Body of pancreas (tissue), 4 donors: ENCODE measurements at regions not wholly inside any gene's neighbourhood (a gene's known extent, or its start where the extent isn't known, plus 50 kb on each side); places are given as distances from the start of the nearest gene placed in this dataset.

Experiments used
- ATAC-seq: fragments of 150-250 bp; one replicate; pipeline ENCODE4 v1.9.1; 2016
- DNase-seq, 4 donors: peaks; one replicate each; pipeline ENCODE4 v3.0.0-alpha.2; 2019
- H3K27ac ChIP-seq, 4 donors: fragments of 200-600 bp; sonication (generic); 1 replicate in 3 of 4; 2 replicates in 1 of 4; pipeline versions ENCODE4 v1.5.1 to v1.6.1; 2016 to 2019; ENCODE audit warnings: mild to moderate bottlenecking in 1 of 4, mixed read lengths in 1 of 4, moderate library complexity in 1 of 4
- H3K27me3 ChIP-seq, 2 donors: fragments of 200-600 bp; sonication (generic); one replicate each; pipeline ENCODE4 v1.6.0; 2016; ENCODE audit warnings: mild to moderate bottlenecking in 1 of 2
- H3K36me3 ChIP-seq, 2 donors: fragments of 200-600 bp; sonication (generic); replicated peaks in 1 of 2; 2 replicates each; pipeline ENCODE4 v1.5.1; 2016; ENCODE audit warnings: low read depth in 2 of 2; ENCODE audit not compliant: insufficient read depth in 1 of 2
- H3K4me1 ChIP-seq: fragments of 200-600 bp; sonication (generic); one replicate; pipeline ENCODE4 v1.6.0; 2016
- H3K4me3 ChIP-seq, 2 donors: fragments of 200-600 bp; sonication (generic); 1 replicate in 1 of 2; 2 replicates in 1 of 2; pipeline ENCODE4 v1.5.1; 2016 to 2019
- H3K9me3 ChIP-seq, 3 donors: fragments of 200-600 bp; sonication (generic); 1 replicate in 2 of 3; 2 replicates in 1 of 3; pipeline ENCODE4 v1.5.1; 2016
- POLR2A ChIP-seq, 3 donors: fragments of 450-650 bp; IDR thresholded peaks; one replicate each; pipeline ENCODE4 v1.6.1; 2016; ENCODE audit warnings: antibody characterized with exemption in 3 of 3, mild to moderate bottlenecking in 2 of 3
- WGBS, 2 donors: methylation state at CpG; one replicate each; pipeline ENCODE4 v1.1.5; 2017; 5-methylcytosine and 5-hydroxymethylcytosine counted together
- intact Hi-C: fragments of 100-400 bp; cut with DNase I; formaldehyde crosslinking; loops from one replicate; pipeline ENCODE4 v1.15.1; 2023
- TF ChIP-seq, protein P1 (sequence below), 7 experiments: fragments of 450-650 bp in 4 of 7; fragments of 200-600 bp in 3 of 7; sonication (generic) in 3 of 7; IDR thresholded peaks; one replicate each; pipeline ENCODE4 v1.5.1; 2016 to 2019; ENCODE audit warnings: antibody characterized with exemption in 7 of 7

GRCh38 chr2:193270816-193271215, 1076.1 kb upstream of the TMEFF2 start:
- no peak for TF ChIP-seq POLR2A (IDR thresholded peaks at IDR 0.05)
- TF ChIP-seq, protein P1, sequence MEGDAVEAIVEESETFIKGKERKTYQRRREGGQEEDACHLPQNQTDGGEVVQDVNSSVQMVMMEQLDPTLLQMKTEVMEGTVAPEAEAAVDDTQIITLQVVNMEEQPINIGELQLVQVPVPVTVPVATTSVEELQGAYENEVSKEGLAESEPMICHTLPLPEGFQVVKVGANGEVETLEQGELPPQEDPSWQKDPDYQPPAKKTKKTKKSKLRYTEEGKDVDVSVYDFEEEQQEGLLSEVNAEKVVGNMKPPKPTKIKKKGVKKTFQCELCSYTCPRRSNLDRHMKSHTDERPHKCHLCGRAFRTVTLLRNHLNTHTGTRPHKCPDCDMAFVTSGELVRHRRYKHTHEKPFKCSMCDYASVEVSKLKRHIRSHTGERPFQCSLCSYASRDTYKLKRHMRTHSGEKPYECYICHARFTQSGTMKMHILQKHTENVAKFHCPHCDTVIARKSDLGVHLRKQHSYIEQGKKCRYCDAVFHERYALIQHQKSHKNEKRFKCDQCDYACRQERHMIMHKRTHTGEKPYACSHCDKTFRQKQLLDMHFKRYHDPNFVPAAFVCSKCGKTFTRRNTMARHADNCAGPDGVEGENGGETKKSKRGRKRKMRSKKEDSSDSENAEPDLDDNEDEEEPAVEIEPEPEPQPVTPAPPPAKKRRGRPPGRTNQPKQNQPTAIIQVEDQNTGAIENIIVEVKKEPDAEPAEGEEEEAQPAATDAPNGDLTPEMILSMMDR (IDR thresholded peaks at IDR 0.05), result no peak
- no peaks in the 10 kb centered on the region for H3K9me3 ChIP-seq
- intact Hi-C loops, result no loop called here
- H3K27ac ChIP-seq, result no peak overlapping the region
- no peak overlapping the region for H3K4me3 ChIP-seq
- no peaks in the 10 kb centered on the region for H3K4me1 ChIP-seq
- H3K36me3 ChIP-seq, result no peaks in the 10 kb centered on the region
- H3K27me3 ChIP-seq, result no peaks in the 10 kb centered on the region
- no peak for ATAC-seq
- DNase-seq, result no peak

DNA sequence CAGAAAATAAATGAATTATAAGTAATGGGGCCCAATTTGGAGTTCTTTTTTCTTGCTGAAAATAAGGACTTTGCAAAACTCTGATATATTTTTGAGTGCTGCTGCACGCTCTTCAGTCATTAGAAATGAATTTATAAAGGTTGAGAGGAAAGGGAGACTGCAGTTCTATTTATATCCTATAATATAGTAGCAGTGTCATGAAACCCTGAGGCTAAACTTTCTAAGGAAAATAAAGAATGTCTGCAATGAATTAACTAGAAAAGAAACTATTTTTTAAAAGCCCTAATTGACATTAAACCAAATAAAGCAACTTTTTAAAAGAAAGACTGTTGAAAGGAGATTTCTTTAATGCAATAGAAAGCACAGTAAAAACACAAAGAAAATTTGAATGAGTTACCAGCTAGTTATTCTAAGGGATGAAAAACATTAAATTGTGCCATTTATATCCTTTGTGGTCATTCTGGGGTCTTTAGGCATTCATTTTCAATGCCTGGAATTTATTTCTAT, 1072.8 kb upstream of the TMEFF2 start:
- intact Hi-C loops, result no loop called here
- DNase-seq (no peak), ATAC-seq (no peak)
- no peaks in the 10 kb centered on the region for H3K27me3 ChIP-seq
- no peaks in the 10 kb centered on the region for H3K36me3 ChIP-seq
- H3K27ac ChIP-seq, result no peak overlapping the region
- 58 to 75% methylated on average over 1 of the region's 1 CpG for WGBS, 2 donors
- TF ChIP-seq, protein P1 (IDR thresholded peaks at IDR 0.05), result no peak
- TF ChIP-seq POLR2A (IDR thresholded peaks at IDR 0.05), result no peak
- no peak overlapping the region for H3K4me3 ChIP-seq
- H3K9me3 ChIP-seq, result no peaks in the 10 kb centered on the region
- no peaks in the 10 kb centered on the region for H3K4me1 ChIP-seq

- Histone ChIP-seq H3K27me3 (no peaks in the 10 kb centered on the region), H3K9me3 (no peaks in the 10 kb centered on the region), H3K4me1 (no peaks in the 10 kb centered on the region), H3K36me3 (no peaks in the 10 kb centered on the region), H3K27ac (no peak overlapping the region), H3K4me3 (no peak overlapping the region)
- TF ChIP-seq, protein P1 (IDR thresholded peaks at IDR 0.05), result no peak
- TF ChIP-seq POLR2A (IDR thresholded peaks at IDR 0.05), result no peak
- intact Hi-C loops, result no loop called here
- no peak for ATAC-seq
- DNase-seq, result no peak
These were observed 1058.3 kb upstream of the TMEFF2 start for GRCh38 chr2:193253014-193253530.

DNA sequence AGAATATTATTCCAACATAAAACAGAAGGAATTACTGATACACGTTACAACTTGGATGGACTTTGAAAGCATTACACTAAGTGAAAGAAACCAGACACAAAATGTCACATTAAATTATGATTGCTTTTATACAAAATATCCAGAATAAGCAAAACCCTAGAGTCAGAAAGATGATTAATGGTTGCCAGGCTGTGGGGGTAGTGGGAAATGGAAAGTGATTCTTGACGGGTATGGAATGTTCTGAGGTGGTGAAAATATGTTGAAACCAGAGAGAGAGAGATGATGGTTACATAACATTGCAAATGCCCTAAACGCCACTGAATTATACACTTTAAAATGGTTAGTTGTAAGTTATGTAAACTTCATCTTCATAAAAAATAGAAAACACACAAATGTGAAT, 1057.2 kb upstream of the TMEFF2 start:
- 38 to 51% methylated on average over 3 of the region's 3 CpGs for WGBS, 2 donors

GRCh38 chr2:193250389-193250788, 1055.7 kb upstream of the TMEFF2 start:
- H3K27me3 ChIP-seq, result no peaks in the 10 kb centered on the region
- no peak for DNase-seq

More for the DNA sequence above, 1057.2 kb upstream of the TMEFF2 start:
- Histone ChIP-seq H3K4me3 (no peak overlapping the region), H3K27me3 (no peaks in the 10 kb centered on the region), H3K4me1 (no peaks in the 10 kb centered on the region), H3K27ac (no peak overlapping the region), H3K9me3 (no peaks in the 10 kb centered on the region), H3K36me3 (no peaks in the 10 kb centered on the region)
- DNase-seq (no peak), ATAC-seq (no peak)
- TF ChIP-seq, protein P1 (IDR thresholded peaks at IDR 0.05), result no peak
- no peak for TF ChIP-seq POLR2A (IDR thresholded peaks at IDR 0.05)
- intact Hi-C loops, result no loop called here

More at GRCh38 chr2:193250389-193250788, 1055.7 kb upstream of the TMEFF2 start:
- TF ChIP-seq, protein P1 (IDR thresholded peaks at IDR 0.05), result no peak
- no peak for TF ChIP-seq POLR2A (IDR thresholded peaks at IDR 0.05)
- H3K4me3 ChIP-seq, result no peak overlapping the region
- H3K4me1 ChIP-seq, result no peaks in the 10 kb centered on the region
- no peaks in the 10 kb centered on the region for H3K9me3 ChIP-seq
- no peak for ATAC-seq
- H3K36me3 ChIP-seq, result no peaks in the 10 kb centered on the region
- intact Hi-C loops, result no loop called here
- H3K27ac ChIP-seq, result no peak overlapping the region
